Gastrocnemius medialis (tissue), 4 donors: ENCODE measurements at regions not wholly inside any gene's neighbourhood (a gene's known extent, or its start where the extent isn't known, plus 50 kb on each side); places are given as distances from the start of the nearest gene placed in this dataset.

Source experiments
- CTCF ChIP-seq, 5 experiments: fragments of 450-650 bp in 3 of 5; fragments of 200-600 bp in 2 of 5; sonication (generic) in 2 of 5; IDR thresholded peaks in 4 of 5; conservative IDR thresholded peaks in 1 of 5; 1 replicate in 4 of 5; 2 replicates in 1 of 5; pipeline ENCODE4 v1.5.1; 2016 to 2019; ENCODE audit warnings: antibody characterized with exemption in 5 of 5, mild to moderate bottlenecking in 3 of 5, moderate library complexity in 3 of 5
- POLR2A ChIP-seq, 2 donors: fragments of 450-650 bp; IDR thresholded peaks; one replicate each; pipeline ENCODE4 v1.6.1; 2017; ENCODE audit warnings: antibody characterized with exemption in 2 of 2, mild to moderate bottlenecking in 2 of 2, moderate library complexity in 2 of 2

- TF ChIP-seq CTCF (IDR thresholded peaks at IDR 0.05 in 4 of 5, conservative IDR thresholded peaks at IDR 0.05 in 1 of 5), result no peak
- no peak for TF ChIP-seq POLR2A (IDR thresholded peaks at IDR 0.05)
These were observed 923.8 kb upstream of the CDH9 start for GRCh38 chr5:27962198-27962597.
